Bronchial epithelial cell (primary cell): ENCODE measurements at regions not wholly inside any gene's neighbourhood (a gene's known extent, or its start where the extent isn't known, plus 50 kb on each side); places are given as distances from the start of the nearest gene placed in this dataset.
A peak's percentile ranks its signal among the peaks of the same experiment; 100 is the strongest.

ENCODE experiments used
- DNase-seq: peaks from one replicate; pipeline ENCODE4 v3.0.0-alpha.2; 2010; ENCODE audit warnings: low read depth
- FAIRE-seq: peaks from 2 replicates; lab custom pipeline; 2011; peaks lifted over from hg19 to GRCh38; lab: Jason Lieb, UNC
- H3K27me3 ChIP-seq: 2 replicates; pipeline ENCODE4 v1.5.1; 2011; ENCODE audit warnings: low read length; ENCODE audit not compliant: control insufficient read depth, insufficient read depth
- H3K36me3 ChIP-seq: 2 replicates; pipeline ENCODE4 v1.5.1; 2011; ENCODE audit warnings: low read length; ENCODE audit not compliant: control insufficient read depth, insufficient read depth
- H3K4me3 ChIP-seq: 2 replicates; pipeline ENCODE4 v1.5.1; 2011; ENCODE audit warnings: mild to moderate bottlenecking, low read depth, low read length, control low read depth
- CTCF ChIP-seq: IDR thresholded peaks from 2 replicates; pipeline ENCODE4 v1.5.1; 2011; ENCODE audit warnings: mild to moderate bottlenecking, moderate library complexity, low read length, control low read depth, inconsistent platforms; ENCODE audit not compliant: insufficient read depth, severe bottlenecking

- no peak overlapping the region for H3K4me3 ChIP-seq
- no peaks in the 10 kb centered on the region for H3K27me3 ChIP-seq
- DNase-seq = peak; percentile 15
- TF ChIP-seq CTCF = no peak
- no peaks in the 10 kb centered on the region for H3K36me3 ChIP-seq
- no peak for FAIRE-seq
Observed at GRCh38 chr2:176490061-176490861, 221.0 kb downstream of the MTX2 start.

- peak; percentile 100 for DNase-seq
- no peak for TF ChIP-seq CTCF
- no peak overlapping the region for H3K4me3 ChIP-seq
- FAIRE-seq = peak; percentile 64
- H3K27me3 ChIP-seq = no peaks in the 10 kb centered on the region
- no peaks in the 10 kb centered on the region for H3K36me3 ChIP-seq
Observed at GRCh38 chr2:176491172-176491904, 222.1 kb downstream of the MTX2 start.

GRCh38 chr2:176492583-176492982 lies 223.3 kb downstream of the MTX2 start:
- FAIRE-seq = no peak
- Histone ChIP-seq H3K36me3 (no peaks in the 10 kb centered on the region), H3K27me3 (no peaks in the 10 kb centered on the region), H3K4me3 (no peak overlapping the region)
- no peak for DNase-seq
- no peak for TF ChIP-seq CTCF

GRCh38 chr2:176493226-176493825 lies 224.1 kb downstream of the MTX2 start:
- no peaks in the 10 kb centered on the region for H3K36me3 ChIP-seq
- no peak overlapping the region for H3K4me3 ChIP-seq
- no peak for DNase-seq
- no peak for FAIRE-seq
- H3K27me3 ChIP-seq = no peaks in the 10 kb centered on the region
- TF ChIP-seq CTCF = no peak

- no peak overlapping the region for H3K4me3 ChIP-seq
- no peak for TF ChIP-seq CTCF
- DNase-seq (no peak), FAIRE-seq (no peak)
- H3K36me3 ChIP-seq = no peaks in the 10 kb centered on the region
- no peaks in the 10 kb centered on the region for H3K27me3 ChIP-seq
Observed at GRCh38 chr2:176493909-176494308, 224.7 kb downstream of the MTX2 start.
